ENCODE measurements at regions not wholly inside any gene's neighbourhood (a gene's known extent, or its start where the extent isn't known, plus 50 kb on each side); places are given as distances from the start of the nearest gene placed in this dataset.
A peak's percentile ranks its signal among the peaks of the same experiment; 100 is the strongest.

GRCh38 chr6:105595829-105596228 is 192.9 kb upstream of the PREP start:
- FAIRE-seq (no peak), DNase-seq (ENCODE audit: insufficient read length) (no peak)
- TF ChIP-seq TAF1 (IDR thresholded peaks at IDR 0.05; ENCODE audit: borderline replicate concordance, low read depth, low read length): no peak
- no peak for TF ChIP-seq POLR2AphosphoS5 (IDR thresholded peaks at IDR 0.05; ENCODE audit: low read depth, low read length)
- no peak for TF ChIP-seq POLR2A (IDR thresholded peaks at IDR 0.05; ENCODE audit: low read depth, low read length)

- DNase-seq (ENCODE audit: insufficient read length) (no peak), FAIRE-seq (no peak)
- TF ChIP-seq POLR2A (IDR thresholded peaks at IDR 0.05; ENCODE audit: low read depth, low read length): no peak
- no peak for TF ChIP-seq TAF1 (IDR thresholded peaks at IDR 0.05; ENCODE audit: borderline replicate concordance, low read depth, low read length)
- no peak for TF ChIP-seq POLR2AphosphoS5 (IDR thresholded peaks at IDR 0.05; ENCODE audit: low read depth, low read length)
These were observed 191.9 kb upstream of the PREP start for GRCh38 chr6:105594821-105595220.

GRCh38 chr6:105593805-105594671 is 191.2 kb upstream of the PREP start:
- no peak for TF ChIP-seq TAF1 (IDR thresholded peaks at IDR 0.05; ENCODE audit: borderline replicate concordance, low read depth, low read length)
- TF ChIP-seq POLR2AphosphoS5 (IDR thresholded peaks at IDR 0.05; ENCODE audit: low read depth, low read length): no peak
- no peak for TF ChIP-seq POLR2A (IDR thresholded peaks at IDR 0.05; ENCODE audit: low read depth, low read length)
- FAIRE-seq (no peak), DNase-seq (ENCODE audit: insufficient read length) (no peak)

- TF ChIP-seq TAF1 (IDR thresholded peaks at IDR 0.05; ENCODE audit: borderline replicate concordance, low read depth, low read length) (no peak), POLR2A (IDR thresholded peaks at IDR 0.05; ENCODE audit: low read depth, low read length) (no peak), POLR2AphosphoS5 (IDR thresholded peaks at IDR 0.05; ENCODE audit: low read depth, low read length) (no peak)
- DNase-seq (ENCODE audit: insufficient read length): no peak
- FAIRE-seq: no peak
These were observed 190.3 kb upstream of the PREP start for GRCh38 chr6:105593056-105593690.

GRCh38 chr6:105592329-105592728 is 189.4 kb upstream of the PREP start:
- no peak for DNase-seq (ENCODE audit: insufficient read length)
- no peak for FAIRE-seq
- no peak for TF ChIP-seq POLR2AphosphoS5 (IDR thresholded peaks at IDR 0.05; ENCODE audit: low read depth, low read length)
- no peak for TF ChIP-seq TAF1 (IDR thresholded peaks at IDR 0.05; ENCODE audit: borderline replicate concordance, low read depth, low read length)
- no peak for TF ChIP-seq POLR2A (IDR thresholded peaks at IDR 0.05; ENCODE audit: low read depth, low read length)

GRCh38 chr6:105591053-105591452 is 188.2 kb upstream of the PREP start:
- DNase-seq (ENCODE audit: insufficient read length) (no peak), FAIRE-seq (peak; percentile 94)
- TF ChIP-seq POLR2AphosphoS5 (IDR thresholded peaks at IDR 0.05; ENCODE audit: low read depth, low read length) (no peak), TAF1 (IDR thresholded peaks at IDR 0.05; ENCODE audit: borderline replicate concordance, low read depth, low read length) (no peak), POLR2A (IDR thresholded peaks at IDR 0.05; ENCODE audit: low read depth, low read length) (0 out of 2 replicates have a peak, but pooled peaks have one; percentile 28)

GRCh38 chr6:105588123-105588710 is 185.3 kb upstream of the PREP start:
- FAIRE-seq: peak; percentile 69
- TF ChIP-seq POLR2AphosphoS5 (IDR thresholded peaks at IDR 0.05; ENCODE audit: low read depth, low read length) (no peak), POLR2A (IDR thresholded peaks at IDR 0.05; ENCODE audit: low read depth, low read length) (no peak), TAF1 (IDR thresholded peaks at IDR 0.05; ENCODE audit: borderline replicate concordance, low read depth, low read length) (no peak)
- no peak for DNase-seq (ENCODE audit: insufficient read length)

- no peak for TF ChIP-seq POLR2A (IDR thresholded peaks at IDR 0.05; ENCODE audit: low read depth, low read length)
- no peak for TF ChIP-seq POLR2AphosphoS5 (IDR thresholded peaks at IDR 0.05; ENCODE audit: low read depth, low read length)
- no peak for TF ChIP-seq TAF1 (IDR thresholded peaks at IDR 0.05; ENCODE audit: borderline replicate concordance, low read depth, low read length)
- no peak for FAIRE-seq
- no peak for DNase-seq (ENCODE audit: insufficient read length)
These were observed 184.7 kb upstream of the PREP start for GRCh38 chr6:105587349-105588122.

GRCh38 chr6:105578179-105578707 is 175.4 kb upstream of the PREP start:
- DNase-seq (ENCODE audit: insufficient read length) (no peak), FAIRE-seq (no peak)
- no peak for TF ChIP-seq TAF1 (IDR thresholded peaks at IDR 0.05; ENCODE audit: borderline replicate concordance, low read depth, low read length)
- no peak for TF ChIP-seq POLR2A (IDR thresholded peaks at IDR 0.05; ENCODE audit: low read depth, low read length)
- TF ChIP-seq POLR2AphosphoS5 (IDR thresholded peaks at IDR 0.05; ENCODE audit: low read depth, low read length): no peak

GRCh38 chr6:105573556-105573955 is 170.7 kb upstream of the PREP start:
- DNase-seq (ENCODE audit: insufficient read length): no peak
- TF ChIP-seq POLR2A (IDR thresholded peaks at IDR 0.05; ENCODE audit: low read depth, low read length): no peak
- TF ChIP-seq TAF1 (IDR thresholded peaks at IDR 0.05; ENCODE audit: borderline replicate concordance, low read depth, low read length): no peak
- TF ChIP-seq POLR2AphosphoS5 (IDR thresholded peaks at IDR 0.05; ENCODE audit: low read depth, low read length): no peak
- FAIRE-seq: no peak

GRCh38 chr6:105573138-105573537 is 170.3 kb upstream of the PREP start:
- DNase-seq (ENCODE audit: insufficient read length) (no peak), FAIRE-seq (no peak)
- TF ChIP-seq POLR2AphosphoS5 (IDR thresholded peaks at IDR 0.05; ENCODE audit: low read depth, low read length) (no peak), TAF1 (IDR thresholded peaks at IDR 0.05; ENCODE audit: borderline replicate concordance, low read depth, low read length) (no peak), POLR2A (IDR thresholded peaks at IDR 0.05; ENCODE audit: low read depth, low read length) (no peak)

Data from GM12892 (cell line).